H1 (cell line): ENCODE measurements at regions not wholly inside any gene's neighbourhood (a gene's known extent, or its start where the extent isn't known, plus 50 kb on each side); places are given as distances from the start of the nearest gene placed in this dataset.

Source experiments
- CTCF ChIA-PET: fragments of 300-600 bp; sonication (Branson Sonifier 250); formaldehyde crosslinking; loops from one replicate; lab custom pipeline; 2021; ENCODE audit not compliant: partially characterized antibody; lab: Charles Lee
- POLR2A ChIA-PET: fragments of 300-600 bp; sonication (Branson Sonifier 250); formaldehyde crosslinking; loops from one replicate; lab custom pipeline; 2021; ENCODE audit warnings: inconsistent platforms; ENCODE audit not compliant: partially characterized antibody; lab: Charles Lee
- DNase-seq, 2 experiments: peaks; one replicate each; pipeline versions ENCODE4 v3.0.0 to v3.0.0-alpha.2; 2010 to 2022; ENCODE audit warnings: low spot score in 2 of 2, low read depth in 1 of 2, mixed read lengths in 1 of 2
- FAIRE-seq: peaks from 2 replicates; lab custom pipeline; 2011; peaks lifted over from hg19 to GRCh38; lab: Jason Lieb, UNC
- H2AFZ ChIP-seq: 2 replicates; pipeline ENCODE4 v1.8.1; 2012; ENCODE audit warnings: low read length, inconsistent platforms
- H2AK5ac ChIP-seq: 2 replicates; pipeline ENCODE4 v1.6.1; 2013; ENCODE audit warnings: low read depth, low read length
- H2BK120ac ChIP-seq: replicated peaks from 2 replicates; pipeline ENCODE3; 2013; ENCODE audit warnings: low read depth, low read length, inconsistent platforms
- H2BK12ac ChIP-seq: 2 replicates; pipeline ENCODE4 v1.6.1; 2013; ENCODE audit warnings: low read depth, low read length
- H2BK15ac ChIP-seq: 2 replicates; pipeline ENCODE4 v1.6.1; 2013; ENCODE audit warnings: low read length
- H2BK20ac ChIP-seq: 2 replicates; pipeline ENCODE4 v1.6.1; 2013; ENCODE audit warnings: low read length
- H2BK5ac ChIP-seq: 2 replicates; pipeline ENCODE4 v1.6.1; 2013; ENCODE audit warnings: low read depth, low read length
- H3K14ac ChIP-seq: 2 replicates; pipeline ENCODE4 v1.6.1; 2013; ENCODE audit warnings: inconsistent platforms; ENCODE audit not compliant: insufficient read length
- H3K18ac ChIP-seq: 2 replicates; pipeline ENCODE4 v1.6.1; 2013; ENCODE audit warnings: low read length; ENCODE audit errors: extremely low read depth
- H3K23ac ChIP-seq: 2 replicates; pipeline ENCODE4 v1.6.1; 2013; ENCODE audit warnings: inconsistent platforms; ENCODE audit not compliant: insufficient read length
- H3K23me2 ChIP-seq: 2 replicates; pipeline ENCODE4 v1.6.1; 2013; ENCODE audit warnings: low read depth, low read length
- H3K27ac ChIP-seq: 2 replicates; pipeline ENCODE4 v1.6.1; 2011; ENCODE audit warnings: low read depth, low read length, inconsistent platforms
- H3K27me3 ChIP-seq, 4 experiments: replicated peaks in 1 of 4; 1 replicate in 1 of 4; 2 replicates in 3 of 4; pipeline versions ENCODE4 v1.6.1 to v1.8.1; 2011 to 2013; ENCODE audit warnings: low read length in 3 of 4, mild to moderate bottlenecking in 3 of 4, inconsistent platforms in 2 of 4, mixed read lengths in 2 of 4, moderate library complexity in 1 of 4; ENCODE audit not compliant: control insufficient read depth in 3 of 4, insufficient read depth in 3 of 4; ENCODE audit errors: extremely low read depth in 1 of 4
- H3K36me3 ChIP-seq, 4 experiments: 2 replicates each; pipeline versions ENCODE4 v1.6.1 to v1.8.1; 2011 to 2013; ENCODE audit warnings: mild to moderate bottlenecking in 4 of 4, low read length in 3 of 4, moderate library complexity in 2 of 4, control low read depth in 1 of 4, inconsistent platforms in 1 of 4; ENCODE audit not compliant: insufficient read depth in 4 of 4, control insufficient read depth in 2 of 4
- H3K4ac ChIP-seq: replicated peaks from 2 replicates; pipeline ENCODE3; 2013; ENCODE audit warnings: low read length, low read depth, mixed read lengths, inconsistent platforms; ENCODE audit not compliant: insufficient read length
- H3K4me1 ChIP-seq, 4 experiments: replicated peaks in 1 of 4; 1 replicate in 1 of 4; 2 replicates in 3 of 4; pipeline versions ENCODE4 v1.6.1 to v1.8.1; 2011 to 2013; ENCODE audit warnings: low read length in 3 of 4, inconsistent platforms in 2 of 4, mixed read lengths in 1 of 4; ENCODE audit not compliant: insufficient read depth in 4 of 4, control insufficient read depth in 3 of 4
- H3K4me2 ChIP-seq, 2 experiments: 2 replicates each; pipeline versions ENCODE4 v1.6.1 to v1.8.1; 2011 to 2013; ENCODE audit warnings: low read depth in 2 of 2, low read length in 2 of 2, control low read depth in 1 of 2, inconsistent platforms in 1 of 2, mild to moderate bottlenecking in 1 of 2; ENCODE audit not compliant: insufficient read depth in 1 of 2
- H3K4me3 ChIP-seq, 4 experiments: fragments of 200-600, 300-600 bp in 1 of 4; sonication (generic), shearing (Covaris generic), sonication (Bioruptor Twin) in 1 of 4; 2 replicates each; pipeline versions ENCODE4 v1.5.1 to v1.8.1; 2011 to 2016; ENCODE audit warnings: low read length in 4 of 4, low read depth in 3 of 4, control low read depth in 2 of 4, inconsistent platforms in 2 of 4, mild to moderate bottlenecking in 2 of 4, mixed read lengths in 1 of 4, moderate library complexity in 1 of 4; ENCODE audit not compliant: insufficient read depth in 2 of 4; ENCODE audit errors: extremely low read depth in 1 of 4
- H3K56ac ChIP-seq: replicated peaks from 2 replicates; pipeline ENCODE3; 2013; ENCODE audit warnings: low read depth, mild to moderate bottlenecking, mixed read lengths, low read length, inconsistent platforms; ENCODE audit not compliant: insufficient read length
- H3K79me1 ChIP-seq: 2 replicates; pipeline ENCODE4 v1.6.1; 2013; ENCODE audit warnings: low read depth, low read length, control low read depth
- H3K79me2 ChIP-seq, 2 experiments: 2 replicates each; pipeline versions ENCODE4 v1.6.1 to v1.8.1; 2012 to 2013; ENCODE audit warnings: low read length in 2 of 2, mild to moderate bottlenecking in 2 of 2, inconsistent platforms in 1 of 2; ENCODE audit not compliant: insufficient read depth in 2 of 2, control insufficient read depth in 1 of 2
- H3K9ac ChIP-seq, 4 experiments: replicated peaks in 1 of 4; 1 replicate in 1 of 4; 2 replicates in 3 of 4; pipeline versions ENCODE4 v1.6.1 to v1.8.1; 2011 to 2013; ENCODE audit warnings: low read depth in 3 of 4, low read length in 3 of 4, control low read depth in 2 of 4, mild to moderate bottlenecking in 2 of 4, moderate library complexity in 2 of 4, inconsistent platforms in 1 of 4; ENCODE audit errors: extremely low read depth in 1 of 4
- H3K9me3 ChIP-seq, 2 experiments: 2 replicates each; pipeline versions ENCODE4 v1.6.1 to v1.8.1; 2012 to 2013; ENCODE audit warnings: mild to moderate bottlenecking in 2 of 2, moderate library complexity in 2 of 2, control low read depth in 1 of 2, inconsistent platforms in 1 of 2, low read depth in 1 of 2, low read length in 1 of 2, mixed read lengths in 1 of 2; ENCODE audit not compliant: insufficient read depth in 2 of 2
- H4K20me1 ChIP-seq, 2 experiments: replicated peaks in 1 of 2; 2 replicates each; pipeline versions ENCODE3 to v1.8.1; 2011 to 2013; ENCODE audit warnings: inconsistent platforms in 2 of 2, low read length in 2 of 2, mild to moderate bottlenecking in 1 of 2; ENCODE audit not compliant: insufficient read depth in 2 of 2, control insufficient read depth in 1 of 2
- H4K5ac ChIP-seq: 2 replicates; pipeline ENCODE4 v1.6.1; 2013; ENCODE audit warnings: low read length, low read depth, mixed read lengths, inconsistent platforms; ENCODE audit not compliant: insufficient read length
- H4K8ac ChIP-seq: 2 replicates; pipeline ENCODE4 v1.8.0; 2013; ENCODE audit warnings: mild to moderate bottlenecking, moderate library complexity, low read length, inconsistent platforms; ENCODE audit not compliant: insufficient read depth; ENCODE audit errors: extremely low read depth
- H4K91ac ChIP-seq: replicated peaks from 2 replicates; pipeline ENCODE3; 2013; ENCODE audit warnings: low read length, mixed read lengths, inconsistent platforms; ENCODE audit not compliant: insufficient read length
- BRCA1 ChIP-seq: IDR thresholded peaks from 2 replicates; pipeline ENCODE4 v1.6.1; 2012; ENCODE audit warnings: low read depth, low read length, improper control_type of control experiment
- CBX5 ChIP-seq: fragments of 300-800, 300-1000 bp; sonication (generic); IDR thresholded peaks from 2 replicates; pipeline ENCODE4 v1.7.1; 2016; ENCODE audit warnings: antibody characterized with exemption, low read length, low read depth
- GABPA ChIP-seq: IDR thresholded peaks from 2 replicates; pipeline ENCODE4 v1.6.1; 2011; ENCODE audit warnings: mild to moderate bottlenecking, low read length, moderate library complexity, borderline replicate concordance; ENCODE audit not compliant: insufficient read depth
- JUND ChIP-seq: IDR thresholded peaks from 2 replicates; pipeline ENCODE4 v1.6.1; 2011; ENCODE audit warnings: mild to moderate bottlenecking, improper control_type of control experiment, low read length
- NRF1 ChIP-seq: IDR thresholded peaks from 2 replicates; pipeline ENCODE4 v1.6.1; 2011; ENCODE audit warnings: mild to moderate bottlenecking, low read depth, low read length, improper control_type of control experiment
- SIRT6 ChIP-seq: IDR thresholded peaks from one replicate; pipeline ENCODE4 v1.7.1; 2012; ENCODE audit warnings: low read length, inconsistent platforms
- SP1 ChIP-seq: IDR thresholded peaks from 2 replicates; pipeline ENCODE4 v1.6.1; 2011; ENCODE audit warnings: low read depth, low read length
- SUZ12 ChIP-seq: fragments of 200-600 bp; sonication (generic); IDR thresholded peaks from 2 replicates; pipeline ENCODE4 v1.6.1; 2012; ENCODE audit warnings: mild to moderate bottlenecking, inconsistent platforms, low read length, moderate library complexity, mixed read lengths
- TAF7 ChIP-seq: optimal IDR thresholded peaks from 2 replicates; pipeline ENCODE3; 2011; ENCODE audit warnings: low read depth, mild to moderate bottlenecking, inconsistent platforms, low read length, moderate library complexity, borderline replicate concordance
- YY1 ChIP-seq: IDR thresholded peaks from 2 replicates; pipeline ENCODE4 v1.6.1; 2011; ENCODE audit warnings: low read depth, mild to moderate bottlenecking, low read length
- WGBS, 2 experiments: shearing (Covaris generic) in 1 of 2; methylation state at CpG; one replicate each; pipeline versions ENCODE4 v1.1.6 to v1.1.7; 2013 to 2015; ENCODE audit warnings: low lambda C conversion rate in 2 of 2, mixed read lengths in 2 of 2, inconsistent platforms in 1 of 2, low coverage in 1 of 2, missing lambda C conversion rate in 1 of 2; ENCODE audit not compliant: insufficient replicate concordance in 2 of 2, insufficient coverage in 1 of 2, insufficient read length in 1 of 2; ENCODE audit errors: extremely low coverage in 1 of 2, missing lambda C conversion rate in 1 of 2; 5-methylcytosine and 5-hydroxymethylcytosine counted together
- TF ChIP-seq, protein P1 (sequence below), 3 experiments: IDR thresholded peaks; 1 replicate in 2 of 3; 2 replicates in 1 of 3; pipeline versions ENCODE4 v1.5.1 to v1.6.1; 2011; ENCODE audit warnings: low read length in 3 of 3, mild to moderate bottlenecking in 3 of 3, inconsistent platforms in 2 of 3, low read depth in 1 of 3, moderate library complexity in 1 of 3; ENCODE audit not compliant: insufficient read depth in 1 of 3; ENCODE audit errors: control extremely low read depth in 1 of 3
- TF ChIP-seq, protein P2 (sequence below): IDR thresholded peaks from 2 replicates; pipeline ENCODE4 v1.6.1; 2012; ENCODE audit warnings: inconsistent platforms

DNA sequence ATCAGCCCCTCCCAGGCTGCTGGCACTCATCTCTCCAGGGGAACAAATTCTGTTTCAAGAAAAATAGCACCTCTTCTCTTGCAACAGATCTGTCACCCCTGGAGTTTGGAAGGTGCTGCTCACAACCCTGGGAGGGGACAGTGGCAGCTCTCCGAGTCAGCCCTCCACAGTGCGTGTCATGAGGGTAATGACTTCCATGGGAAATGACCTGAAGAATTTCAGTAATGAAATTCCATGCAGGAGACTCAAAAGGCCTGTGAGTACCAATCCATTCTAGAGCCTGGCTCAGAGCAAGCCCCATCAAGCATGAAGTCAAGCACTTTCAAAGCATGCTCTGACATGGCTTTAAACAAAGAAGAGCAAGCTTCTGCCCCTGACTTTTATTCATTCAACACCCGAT, 276.3 kb upstream of the PARD3B start:
- FAIRE-seq: no peak
- TF ChIP-seq, protein P1, sequence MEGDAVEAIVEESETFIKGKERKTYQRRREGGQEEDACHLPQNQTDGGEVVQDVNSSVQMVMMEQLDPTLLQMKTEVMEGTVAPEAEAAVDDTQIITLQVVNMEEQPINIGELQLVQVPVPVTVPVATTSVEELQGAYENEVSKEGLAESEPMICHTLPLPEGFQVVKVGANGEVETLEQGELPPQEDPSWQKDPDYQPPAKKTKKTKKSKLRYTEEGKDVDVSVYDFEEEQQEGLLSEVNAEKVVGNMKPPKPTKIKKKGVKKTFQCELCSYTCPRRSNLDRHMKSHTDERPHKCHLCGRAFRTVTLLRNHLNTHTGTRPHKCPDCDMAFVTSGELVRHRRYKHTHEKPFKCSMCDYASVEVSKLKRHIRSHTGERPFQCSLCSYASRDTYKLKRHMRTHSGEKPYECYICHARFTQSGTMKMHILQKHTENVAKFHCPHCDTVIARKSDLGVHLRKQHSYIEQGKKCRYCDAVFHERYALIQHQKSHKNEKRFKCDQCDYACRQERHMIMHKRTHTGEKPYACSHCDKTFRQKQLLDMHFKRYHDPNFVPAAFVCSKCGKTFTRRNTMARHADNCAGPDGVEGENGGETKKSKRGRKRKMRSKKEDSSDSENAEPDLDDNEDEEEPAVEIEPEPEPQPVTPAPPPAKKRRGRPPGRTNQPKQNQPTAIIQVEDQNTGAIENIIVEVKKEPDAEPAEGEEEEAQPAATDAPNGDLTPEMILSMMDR (IDR thresholded peaks at IDR 0.05; ENCODE audit: control extremely low read depth in 1 of 3, insufficient read depth in 1 of 3, low read depth in 1 of 3, low read length in 3 of 3): no peak
- TF ChIP-seq JUND: no peak
- TF ChIP-seq GABPA: no peak
- no peak for TF ChIP-seq BRCA1
- TF ChIP-seq SP1: no peak
- no peak for TF ChIP-seq NRF1
- no peak for TF ChIP-seq SUZ12
- no peak for TF ChIP-seq CBX5
- no peak for TF ChIP-seq YY1
- TF ChIP-seq, protein P2, sequence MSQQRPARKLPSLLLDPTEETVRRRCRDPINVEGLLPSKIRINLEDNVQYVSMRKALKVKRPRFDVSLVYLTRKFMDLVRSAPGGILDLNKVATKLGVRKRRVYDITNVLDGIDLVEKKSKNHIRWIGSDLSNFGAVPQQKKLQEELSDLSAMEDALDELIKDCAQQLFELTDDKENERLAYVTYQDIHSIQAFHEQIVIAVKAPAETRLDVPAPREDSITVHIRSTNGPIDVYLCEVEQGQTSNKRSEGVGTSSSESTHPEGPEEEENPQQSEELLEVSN: no peak
- TF ChIP-seq SIRT6: no peak
- TF ChIP-seq TAF7: no peak

More for the DNA sequence above, 276.3 kb upstream of the PARD3B start:
- H3K4ac ChIP-seq: no peak overlapping the region
- H3K23me2 ChIP-seq: no peaks in the 10 kb centered on the region
- no peak overlapping the region for H2BK20ac ChIP-seq
- ChIA-PET POLR2A (interaction anchor here (0.6 kb wide), 1 partner anchor 931 kb away, joined by 3 read pairs; no protein-coding TSS in a partner anchor), CTCF (interaction anchor here (0.7 to 3.8 kb wide), 5 partner anchors 8 to 156 kb away, joined by 3 to 19 read pairs (median 5); no protein-coding TSS in a partner anchor)
- H3K18ac ChIP-seq: no peak overlapping the region
- H2BK120ac ChIP-seq: no peak overlapping the region
- H3K79me2 ChIP-seq: no peaks in the 10 kb centered on the region
- peaks cover 5 to 10% of the 10 kb centered on the region in 2 experiments; a peak in 3 of 4 replicates for H3K9me3 ChIP-seq
- no peak overlapping the region for H2AFZ ChIP-seq
- H3K79me1 ChIP-seq: no peaks in the 10 kb centered on the region
- H4K8ac ChIP-seq: no peak overlapping the region
- H3K23ac ChIP-seq: no peak overlapping the region
- peaks cover 0 to 3% (median 0%) of the 10 kb centered on the region in 4 experiments; a peak in 2 of 8 replicates for H3K36me3 ChIP-seq
- H3K27me3 ChIP-seq: no peaks in the 10 kb centered on the region; a peak in 1 of 7 replicates
- no peak for DNase-seq
- no peak overlapping the region for H2BK12ac ChIP-seq
- no peak overlapping the region for H4K5ac ChIP-seq
- H3K14ac ChIP-seq: no peak overlapping the region
- H2BK15ac ChIP-seq: no peak overlapping the region
- H3K56ac ChIP-seq: no peak overlapping the region
- peaks cover 7 to 19% (median 11%) of the 10 kb centered on the region in 4 experiments; a peak in 4 of 7 replicates for H3K4me1 ChIP-seq
- H2AK5ac ChIP-seq: no peak overlapping the region
- 84% methylated on average over 3 of the region's 3 CpGs; no CpG with 5 or more reads in 1 of the 2 experiments for WGBS, 2 experiments
- H2BK5ac ChIP-seq: no peak overlapping the region
- no peak overlapping the region for H3K27ac ChIP-seq
- no peak overlapping the region for H3K4me3 ChIP-seq
- H3K4me2 ChIP-seq: no peak overlapping the region
- no peak overlapping the region for H3K9ac ChIP-seq
- H4K91ac ChIP-seq: no peak overlapping the region
- no peaks in the 10 kb centered on the region for H4K20me1 ChIP-seq
